Neural cell (in vitro differentiated cells): ENCODE measurements at regions not wholly inside any gene's neighbourhood (a gene's known extent, or its start where the extent isn't known, plus 50 kb on each side); places are given as distances from the start of the nearest gene placed in this dataset.

Experiments
- CTCF ChIP-seq: fragments of 450-650 bp; IDR thresholded peaks from 2 replicates; pipeline ENCODE4 v1.5.1; 2014; ENCODE audit warnings: antibody characterized with exemption, mild to moderate bottlenecking, moderate library complexity; ENCODE audit not compliant: poor library complexity, severe bottlenecking
- EP300 ChIP-seq: fragments of 450-650 bp; conservative IDR thresholded peaks from 2 replicates; pipeline ENCODE4 v1.6.1; 2014; ENCODE audit warnings: antibody characterized with exemption, mild to moderate bottlenecking, moderate library complexity; ENCODE audit not compliant: poor library complexity, severe bottlenecking
- EZH2 ChIP-seq: fragments of 200-600, 300-800 bp; shearing (Covaris generic), sonication (generic); IDR thresholded peaks from 2 replicates; pipeline ENCODE4 v1.6.1; 2014; ENCODE audit warnings: antibody characterized with exemption, low read length, borderline replicate concordance, mild to moderate bottlenecking; ENCODE audit not compliant: insufficient read depth, poor library complexity, severe bottlenecking
- POLR2AphosphoS5 ChIP-seq: IDR thresholded peaks from 2 replicates; pipeline ENCODE4 v1.6.1; 2012
- RAD21 ChIP-seq: fragments of 450-650 bp; conservative IDR thresholded peaks from 2 replicates; pipeline ENCODE4 v1.6.1; 2014; ENCODE audit warnings: antibody characterized with exemption, mild to moderate bottlenecking, moderate library complexity
- TAF1 ChIP-seq: IDR thresholded peaks from 2 replicates; pipeline ENCODE4 v1.6.1; 2012; ENCODE audit warnings: low read depth

- TF ChIP-seq POLR2AphosphoS5, result no peak
- no peak for TF ChIP-seq RAD21
- no peak for TF ChIP-seq CTCF
- no peak for TF ChIP-seq EZH2
- TF ChIP-seq EP300, result no peak
- no peak for TF ChIP-seq TAF1
These were observed 1153.9 kb upstream of the NCAM2 start for GRCh38 chr21:19844334-19844733.
